ENCODE measurements at regions not wholly inside any gene's neighbourhood (a gene's known extent, or its start where the extent isn't known, plus 50 kb on each side); places are given as distances from the start of the nearest gene placed in this dataset.

GRCh38 chr4:101555341-101555880 is 208.1 kb upstream of the PPP3CA start:
- no peak for TF ChIP-seq CTCF (IDR thresholded peaks at IDR 0.05)
- no peak for TF ChIP-seq POLR2A (IDR thresholded peaks at IDR 0.05)

Data from testis (tissue), 2 donors.